ENCODE measurements at regions not wholly inside any gene's neighbourhood (a gene's known extent, or its start where the extent isn't known, plus 50 kb on each side); places are given as distances from the start of the nearest gene placed in this dataset.

DNA sequence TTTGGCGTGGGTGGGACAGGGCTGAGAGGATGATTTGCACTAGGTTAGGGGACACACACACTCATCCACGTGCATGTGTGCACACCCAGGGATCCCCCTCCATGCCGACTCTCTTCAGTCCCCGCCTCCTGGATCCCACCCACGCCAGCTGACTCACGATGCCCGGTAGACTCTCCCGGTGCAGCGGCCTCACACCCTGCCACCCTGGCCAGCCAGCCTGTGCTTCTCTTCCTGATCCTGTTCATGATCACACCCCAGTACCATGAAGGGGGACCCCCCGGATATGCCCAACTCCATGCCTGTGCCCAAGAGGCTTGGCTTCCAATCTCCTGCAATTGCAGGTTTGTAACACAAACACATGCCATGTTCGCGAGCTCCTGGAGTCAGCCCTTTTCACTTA lies 157.8 kb upstream of the HDAC4 start:
- TF ChIP-seq GABPA (IDR thresholded peaks at IDR 0.05; ENCODE audit: low read depth) = no peak
- no peak for TF ChIP-seq CTCF (IDR thresholded peaks at IDR 0.05; ENCODE audit: insufficient read depth, low read length)
- no peak for TF ChIP-seq SPI1 (IDR thresholded peaks at IDR 0.05; ENCODE audit: borderline replicate concordance, low read depth)
- no peak for TF ChIP-seq POLR2AphosphoS5 (IDR thresholded peaks at IDR 0.05; ENCODE audit: low read depth)
- TF ChIP-seq REST (IDR thresholded peaks at IDR 0.05; ENCODE audit: insufficient replicate concordance, low read depth) = no peak
- no peaks in the 10 kb centered on the region for H3K27me3 ChIP-seq (ENCODE audit: insufficient read depth, poor library complexity, severe bottlenecking)
- no peak for DNase-seq (ENCODE audit: low read depth in 1 of 2, low spot score in 1 of 2)
- no peak overlapping the region for H3K27ac ChIP-seq (replicated peaks)
- H3K4me3 ChIP-seq (replicated peaks; ENCODE audit: insufficient read depth, low read length) = no peak overlapping the region

- DNase-seq (ENCODE audit: low read depth in 1 of 2, low spot score in 1 of 2) = no peak
- Histone ChIP-seq H3K27ac (replicated peaks) (no peak overlapping the region), H3K27me3 (ENCODE audit: insufficient read depth, poor library complexity, severe bottlenecking) (no peaks in the 10 kb centered on the region), H3K4me3 (replicated peaks; ENCODE audit: insufficient read depth, low read length) (no peak overlapping the region)
- TF ChIP-seq REST (IDR thresholded peaks at IDR 0.05; ENCODE audit: insufficient replicate concordance, low read depth) = no peak
- TF ChIP-seq CTCF (IDR thresholded peaks at IDR 0.05; ENCODE audit: insufficient read depth, low read length) = no peak
- TF ChIP-seq GABPA (IDR thresholded peaks at IDR 0.05; ENCODE audit: low read depth) = no peak
- TF ChIP-seq POLR2AphosphoS5 (IDR thresholded peaks at IDR 0.05; ENCODE audit: low read depth) = no peak
- no peak for TF ChIP-seq SPI1 (IDR thresholded peaks at IDR 0.05; ENCODE audit: borderline replicate concordance, low read depth)
Observed at GRCh38 chr2:239557516-239557915, 156.7 kb upstream of the HDAC4 start.

DNA sequence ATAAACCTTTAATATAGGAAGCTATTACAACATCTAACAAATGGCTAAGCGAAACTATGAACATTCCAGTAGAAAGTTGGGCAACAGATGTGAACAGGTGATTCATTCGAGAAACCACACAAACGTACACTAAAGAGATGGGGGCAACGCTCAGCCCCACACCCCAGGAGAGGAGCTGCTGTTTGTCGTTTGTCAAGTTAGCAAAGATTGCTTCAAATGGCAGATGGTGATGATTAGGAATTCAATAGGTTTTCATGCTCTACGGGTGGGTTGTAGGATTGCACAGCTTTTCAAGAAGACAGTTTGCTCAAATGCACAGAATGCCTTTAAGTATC lies 154.7 kb upstream of the HDAC4 start:
- no peak for TF ChIP-seq REST (IDR thresholded peaks at IDR 0.05; ENCODE audit: insufficient replicate concordance, low read depth)
- no peak for TF ChIP-seq SPI1 (IDR thresholded peaks at IDR 0.05; ENCODE audit: borderline replicate concordance, low read depth)
- TF ChIP-seq CTCF (IDR thresholded peaks at IDR 0.05; ENCODE audit: insufficient read depth, low read length) = no peak
- no peak for TF ChIP-seq GABPA (IDR thresholded peaks at IDR 0.05; ENCODE audit: low read depth)
- no peak for TF ChIP-seq POLR2AphosphoS5 (IDR thresholded peaks at IDR 0.05; ENCODE audit: low read depth)
- peak in 1 of 2 experiments; percentile 17 for DNase-seq (ENCODE audit: low read depth in 1 of 2, low spot score in 1 of 2)
- no peaks in the 10 kb centered on the region for H3K27me3 ChIP-seq (ENCODE audit: insufficient read depth, poor library complexity, severe bottlenecking)
- H3K27ac ChIP-seq (replicated peaks) = no peak overlapping the region
- H3K4me3 ChIP-seq (replicated peaks; ENCODE audit: insufficient read depth, low read length) = no peak overlapping the region
